ENCODE measurements at regions not wholly inside any gene's neighbourhood (a gene's known extent, or its start where the extent isn't known, plus 50 kb on each side); places are given as distances from the start of the nearest gene placed in this dataset.

GRCh38 chr6:63410435-63411426 is 90.9 kb upstream of the LGSN start:
- no peaks in the 10 kb centered on the region for H3K4me1 ChIP-seq (ENCODE audit: insufficient read depth, low read length, poor library complexity, severe bottlenecking)
- POLR2A ChIA-PET, result no interaction called here
- no peak overlapping the region for H3K4me3 ChIP-seq (ENCODE audit: low read depth, low read length, poor library complexity, severe bottlenecking)
- no peaks in the 10 kb centered on the region for H3K79me2 ChIP-seq (ENCODE audit: insufficient read depth, low read depth, low read length)
- CTCF ChIA-PET (ENCODE audit: unreplicated experiment), result no interaction called here
- BruUV-seq (replicated peaks), result no TSS peak
- TF ChIP-seq, protein P1, sequence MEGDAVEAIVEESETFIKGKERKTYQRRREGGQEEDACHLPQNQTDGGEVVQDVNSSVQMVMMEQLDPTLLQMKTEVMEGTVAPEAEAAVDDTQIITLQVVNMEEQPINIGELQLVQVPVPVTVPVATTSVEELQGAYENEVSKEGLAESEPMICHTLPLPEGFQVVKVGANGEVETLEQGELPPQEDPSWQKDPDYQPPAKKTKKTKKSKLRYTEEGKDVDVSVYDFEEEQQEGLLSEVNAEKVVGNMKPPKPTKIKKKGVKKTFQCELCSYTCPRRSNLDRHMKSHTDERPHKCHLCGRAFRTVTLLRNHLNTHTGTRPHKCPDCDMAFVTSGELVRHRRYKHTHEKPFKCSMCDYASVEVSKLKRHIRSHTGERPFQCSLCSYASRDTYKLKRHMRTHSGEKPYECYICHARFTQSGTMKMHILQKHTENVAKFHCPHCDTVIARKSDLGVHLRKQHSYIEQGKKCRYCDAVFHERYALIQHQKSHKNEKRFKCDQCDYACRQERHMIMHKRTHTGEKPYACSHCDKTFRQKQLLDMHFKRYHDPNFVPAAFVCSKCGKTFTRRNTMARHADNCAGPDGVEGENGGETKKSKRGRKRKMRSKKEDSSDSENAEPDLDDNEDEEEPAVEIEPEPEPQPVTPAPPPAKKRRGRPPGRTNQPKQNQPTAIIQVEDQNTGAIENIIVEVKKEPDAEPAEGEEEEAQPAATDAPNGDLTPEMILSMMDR (conservative IDR thresholded peaks at IDR 0.05; ENCODE audit: low read length), result no peak
- no peak for TF ChIP-seq EZH2phosphoT487 (IDR thresholded peaks at IDR 0.05; ENCODE audit: borderline replicate concordance, low read depth, low read length)
- no peak overlapping the region for H3K4me2 ChIP-seq (ENCODE audit: low read length)
- intact Hi-C loops (cut with micrococcal nuclease; ENCODE audit: unreplicated experiment), result no loop called here
- H2AFZ ChIP-seq (ENCODE audit: low read length), result no peak overlapping the region
- H3K27ac ChIP-seq (ENCODE audit: low read depth, low read length, poor library complexity, severe bottlenecking), result no peak overlapping the region
- no peaks in the 10 kb centered on the region for H4K20me1 ChIP-seq (ENCODE audit: insufficient read depth, low read length)
- H3K9me3 ChIP-seq (ENCODE audit: low read length), result no peaks in the 10 kb centered on the region
- H3K9me2 ChIP-seq (ENCODE audit: insufficient read depth, low read length), result no peaks in the 10 kb centered on the region
- no peak for DNase-seq (ENCODE audit: low spot score)
- H3K36me3 ChIP-seq (ENCODE audit: insufficient read depth, low read length), result no peaks in the 10 kb centered on the region

GRCh38 chr6:63415286-63415685 is 95.5 kb upstream of the LGSN start:
- no peaks in the 10 kb centered on the region for H3K9me3 ChIP-seq (ENCODE audit: low read length)
- ChIA-PET CTCF (ENCODE audit: unreplicated experiment) (no interaction called here), POLR2A (interaction anchor here (1.0 kb wide), 1 partner anchor 112 kb away, joined by 3 read pairs; no protein-coding TSS in a partner anchor)
- no peak overlapping the region for H3K4me3 ChIP-seq (ENCODE audit: low read depth, low read length, poor library complexity, severe bottlenecking)
- H4K20me1 ChIP-seq (ENCODE audit: insufficient read depth, low read length), result no peaks in the 10 kb centered on the region
- no peaks in the 10 kb centered on the region for H3K4me1 ChIP-seq (ENCODE audit: insufficient read depth, low read length, poor library complexity, severe bottlenecking)
- no peak overlapping the region for H3K27ac ChIP-seq (ENCODE audit: low read depth, low read length, poor library complexity, severe bottlenecking)
- H3K36me3 ChIP-seq (ENCODE audit: insufficient read depth, low read length), result no peaks in the 10 kb centered on the region
- BruUV-seq (replicated peaks), result no TSS peak
- DNase-seq (ENCODE audit: low spot score), result no peak
- H3K79me2 ChIP-seq (ENCODE audit: insufficient read depth, low read depth, low read length), result no peaks in the 10 kb centered on the region
- no peaks in the 10 kb centered on the region for H3K9me2 ChIP-seq (ENCODE audit: insufficient read depth, low read length)
- H2AFZ ChIP-seq (ENCODE audit: low read length), result no peak overlapping the region
- TF ChIP-seq, protein P1 (conservative IDR thresholded peaks at IDR 0.05; ENCODE audit: low read length), result no peak
- no peak for TF ChIP-seq EZH2phosphoT487 (IDR thresholded peaks at IDR 0.05; ENCODE audit: borderline replicate concordance, low read depth, low read length)
- no peak overlapping the region for H3K4me2 ChIP-seq (ENCODE audit: low read length)
- intact Hi-C loops (cut with micrococcal nuclease; ENCODE audit: unreplicated experiment), result no loop called here

DNA sequence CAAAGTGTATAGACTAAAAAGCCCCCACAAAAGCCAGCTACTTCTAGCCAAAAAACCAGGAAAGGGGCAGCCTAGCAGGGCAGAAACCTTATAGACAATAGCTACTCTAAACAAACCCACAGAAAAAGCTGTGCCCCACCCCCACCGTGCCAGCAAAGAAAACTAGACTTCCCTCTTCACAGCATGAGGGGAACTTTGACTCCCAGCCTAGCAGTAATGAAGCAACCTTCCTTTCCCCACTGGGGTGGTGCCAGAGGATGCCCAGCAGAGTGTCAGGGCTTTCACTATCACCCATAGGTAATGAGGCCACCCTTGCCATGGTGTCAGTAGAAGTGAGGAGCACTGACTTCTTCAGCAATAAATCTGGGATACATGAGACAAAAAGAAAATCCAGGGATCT is 99.0 kb upstream of the LGSN start:
- H3K9me2 ChIP-seq (ENCODE audit: insufficient read depth, low read length), result no peaks in the 10 kb centered on the region
- H2AFZ ChIP-seq (ENCODE audit: low read length), result no peak overlapping the region
- no peaks in the 10 kb centered on the region for H3K79me2 ChIP-seq (ENCODE audit: insufficient read depth, low read depth, low read length)
- no peaks in the 10 kb centered on the region for H3K4me1 ChIP-seq (ENCODE audit: insufficient read depth, low read length, poor library complexity, severe bottlenecking)
- intact Hi-C loops (cut with micrococcal nuclease; ENCODE audit: unreplicated experiment), result no loop called here
- no peak for TF ChIP-seq EZH2phosphoT487 (IDR thresholded peaks at IDR 0.05; ENCODE audit: borderline replicate concordance, low read depth, low read length)
- TF ChIP-seq, protein P1 (conservative IDR thresholded peaks at IDR 0.05; ENCODE audit: low read length), result no peak
- no peaks in the 10 kb centered on the region for H3K36me3 ChIP-seq (ENCODE audit: insufficient read depth, low read length)
- H3K27ac ChIP-seq (ENCODE audit: low read depth, low read length, poor library complexity, severe bottlenecking), result no peak overlapping the region
- H4K20me1 ChIP-seq (ENCODE audit: insufficient read depth, low read length), result no peaks in the 10 kb centered on the region
- no peaks in the 10 kb centered on the region for H3K9me3 ChIP-seq (ENCODE audit: low read length)
- no peak for DNase-seq (ENCODE audit: low spot score)
- BruUV-seq (replicated peaks), result no TSS peak
- POLR2A ChIA-PET, result interaction anchor here (0.9 kb wide), 1 partner anchor 195 kb away, joined by 3 read pairs; no protein-coding TSS in a partner anchor
- no peak overlapping the region for H3K4me3 ChIP-seq (ENCODE audit: low read depth, low read length, poor library complexity, severe bottlenecking)
- CTCF ChIA-PET (ENCODE audit: unreplicated experiment), result no interaction called here
- H3K4me2 ChIP-seq (ENCODE audit: low read length), result no peak overlapping the region
